ENCODE measurements at regions not wholly inside any gene's neighbourhood (a gene's known extent, or its start where the extent isn't known, plus 50 kb on each side); places are given as distances from the start of the nearest gene placed in this dataset.

DNA sequence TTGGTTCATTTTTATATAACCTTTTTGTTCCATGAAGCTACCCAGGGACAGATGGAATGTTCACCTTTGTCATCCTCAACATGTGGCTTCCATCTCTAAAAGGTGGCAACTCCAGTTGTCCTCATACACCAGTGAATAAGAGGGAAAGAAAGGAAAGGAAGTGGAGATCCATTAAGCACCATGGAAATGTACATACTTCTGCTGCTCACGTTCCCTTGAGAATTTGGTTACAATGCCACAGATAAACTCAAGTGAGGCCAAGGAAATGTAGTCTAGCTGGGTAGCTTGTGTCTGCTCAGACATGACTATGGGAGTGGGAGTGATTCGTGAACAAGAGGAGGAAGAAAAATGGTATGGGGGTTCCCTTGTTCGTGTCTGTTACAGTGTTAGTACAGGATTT is 237.1 kb upstream of the FAM3C start:
- TF ChIP-seq, protein P1, sequence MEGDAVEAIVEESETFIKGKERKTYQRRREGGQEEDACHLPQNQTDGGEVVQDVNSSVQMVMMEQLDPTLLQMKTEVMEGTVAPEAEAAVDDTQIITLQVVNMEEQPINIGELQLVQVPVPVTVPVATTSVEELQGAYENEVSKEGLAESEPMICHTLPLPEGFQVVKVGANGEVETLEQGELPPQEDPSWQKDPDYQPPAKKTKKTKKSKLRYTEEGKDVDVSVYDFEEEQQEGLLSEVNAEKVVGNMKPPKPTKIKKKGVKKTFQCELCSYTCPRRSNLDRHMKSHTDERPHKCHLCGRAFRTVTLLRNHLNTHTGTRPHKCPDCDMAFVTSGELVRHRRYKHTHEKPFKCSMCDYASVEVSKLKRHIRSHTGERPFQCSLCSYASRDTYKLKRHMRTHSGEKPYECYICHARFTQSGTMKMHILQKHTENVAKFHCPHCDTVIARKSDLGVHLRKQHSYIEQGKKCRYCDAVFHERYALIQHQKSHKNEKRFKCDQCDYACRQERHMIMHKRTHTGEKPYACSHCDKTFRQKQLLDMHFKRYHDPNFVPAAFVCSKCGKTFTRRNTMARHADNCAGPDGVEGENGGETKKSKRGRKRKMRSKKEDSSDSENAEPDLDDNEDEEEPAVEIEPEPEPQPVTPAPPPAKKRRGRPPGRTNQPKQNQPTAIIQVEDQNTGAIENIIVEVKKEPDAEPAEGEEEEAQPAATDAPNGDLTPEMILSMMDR (IDR thresholded peaks at IDR 0.05) = no peak
- no peak for TF ChIP-seq POLR2A (IDR thresholded peaks at IDR 0.05)
